GM21825 (cell line): ENCODE measurements at regions not wholly inside any gene's neighbourhood (a gene's known extent, or its start where the extent isn't known, plus 50 kb on each side); places are given as distances from the start of the nearest gene placed in this dataset.
"Not testable (repeated sequence)": the region's sequence is repeated elsewhere in the genome, so short reads cannot be mapped to it uniquely, and the experiment has no call there.

ENCODE experiments used
- ATAC-seq: cut with Tn5 transposase; IDR thresholded peaks from one replicate; pipeline ENCODE4 v1.9.1; 2021; ENCODE audit warnings: mild to moderate bottlenecking, moderate library complexity; ENCODE audit not compliant: unreplicated experiment

- no peak for ATAC-seq
Measured at GRCh38 chr2:16774980-16775898, 109.6 kb upstream of the CYRIA start.

GRCh38 chr2:16774091-16774490 is 108.5 kb upstream of the CYRIA start:
- ATAC-seq: no peak

DNA sequence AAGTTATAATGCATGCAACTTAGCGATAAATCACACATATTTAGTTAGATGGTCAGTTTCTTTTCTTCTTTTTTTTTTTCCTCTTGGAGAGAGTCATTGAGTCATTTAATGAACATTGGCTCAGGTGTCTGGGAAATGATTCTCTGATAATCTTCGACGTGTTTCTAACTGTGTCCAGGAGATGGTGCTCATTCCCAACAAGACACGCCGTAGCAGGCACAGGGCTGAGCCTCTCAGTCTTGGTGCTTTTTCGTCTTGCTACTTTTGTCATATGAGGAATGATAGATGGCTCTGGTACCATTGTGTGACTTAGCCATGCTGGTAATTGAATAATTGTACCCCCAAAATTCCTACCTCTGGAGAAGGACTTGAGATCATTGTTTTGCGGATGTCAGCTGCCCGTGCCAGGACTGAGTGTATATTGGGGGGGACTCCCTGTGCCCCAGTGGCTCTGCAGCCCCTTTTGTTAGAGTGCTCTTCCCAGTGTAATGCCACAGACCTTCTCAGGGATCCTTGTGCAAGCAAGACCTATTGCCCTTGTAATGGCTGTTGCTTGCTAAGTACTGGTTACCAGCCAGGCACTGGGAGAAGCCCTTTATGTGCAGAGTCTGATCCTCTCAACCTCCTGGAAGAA is 107.6 kb upstream of the CYRIA start:
- ATAC-seq: peak; percentile 59

DNA sequence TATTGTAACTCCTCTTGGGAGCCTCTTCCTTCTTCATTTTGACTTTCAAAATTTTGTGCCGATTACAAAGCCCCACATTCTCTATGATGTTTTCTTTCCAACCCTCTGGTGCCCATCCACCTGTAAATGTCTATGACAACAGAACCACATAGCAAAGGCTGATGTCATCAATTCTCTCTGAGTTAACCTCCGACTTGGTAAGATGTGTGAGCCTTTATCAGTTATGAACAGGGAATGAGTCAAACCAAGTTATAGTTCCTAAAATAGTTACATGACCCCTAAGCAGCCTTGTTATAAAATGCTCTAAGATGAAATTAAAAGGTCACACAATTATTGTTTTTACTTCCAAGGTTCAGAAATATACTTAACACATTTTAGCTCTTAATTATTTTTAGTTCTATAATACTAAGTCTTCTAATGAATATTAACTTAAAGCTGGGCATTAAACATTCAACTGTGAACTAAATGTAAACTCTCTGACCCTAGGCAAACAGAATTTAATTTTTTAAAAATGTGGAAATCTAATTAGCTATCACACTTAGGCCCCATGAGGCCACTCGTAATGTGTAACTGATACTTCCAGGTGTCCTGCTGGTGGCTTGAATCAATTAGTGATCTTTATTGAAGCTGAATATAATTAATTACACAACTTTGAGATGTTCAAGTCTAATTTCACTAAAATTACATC is 102.3 kb upstream of the CYRIA start:
- ATAC-seq: no peak

- ATAC-seq: no peak
Measured at GRCh38 chr2:16765356-16765755, 99.7 kb upstream of the CYRIA start.

DNA sequence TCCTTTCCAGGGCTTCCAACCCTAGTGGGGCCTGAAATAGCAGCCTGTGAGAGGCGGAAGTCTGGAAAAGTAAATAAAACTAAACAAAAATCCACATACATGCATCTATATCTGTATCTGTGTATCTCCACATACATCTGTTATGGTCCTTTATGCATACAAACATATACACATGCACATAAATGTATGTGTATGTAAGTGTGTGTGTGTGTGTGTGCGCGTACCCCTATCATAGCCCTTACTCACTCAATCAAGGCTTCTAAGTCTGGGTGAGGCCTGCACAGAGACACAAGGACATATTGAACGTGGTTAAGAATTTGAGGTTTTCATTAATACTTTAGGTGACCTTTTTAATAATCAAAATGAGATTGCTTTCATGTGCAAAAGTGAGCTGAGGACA is 98.9 kb upstream of the CYRIA start:
- ATAC-seq: no peak

DNA sequence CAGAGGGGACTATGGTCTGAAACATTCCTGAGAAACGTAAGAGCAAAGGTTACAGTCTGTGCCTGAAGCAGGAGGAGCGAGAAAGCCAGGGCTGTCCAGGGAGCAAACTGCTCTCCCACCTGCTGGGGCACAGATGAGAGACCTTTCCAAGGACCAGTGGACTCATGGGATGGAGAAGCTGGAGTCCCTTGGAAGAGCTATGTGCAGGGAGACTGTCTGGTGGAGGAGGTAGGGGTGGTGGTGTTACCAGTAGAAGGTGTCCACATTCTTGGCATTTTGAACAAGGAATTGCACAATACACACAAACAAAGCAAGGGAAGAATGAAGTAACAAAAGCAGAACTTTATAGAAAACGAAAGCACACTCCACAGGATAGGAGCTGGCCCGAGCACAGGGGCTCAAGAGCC is 97.9 kb upstream of the CYRIA start:
- ATAC-seq: no peak

GRCh38 chr2:16763056-16763455 is 97.4 kb upstream of the CYRIA start:
- ATAC-seq: no peak

DNA sequence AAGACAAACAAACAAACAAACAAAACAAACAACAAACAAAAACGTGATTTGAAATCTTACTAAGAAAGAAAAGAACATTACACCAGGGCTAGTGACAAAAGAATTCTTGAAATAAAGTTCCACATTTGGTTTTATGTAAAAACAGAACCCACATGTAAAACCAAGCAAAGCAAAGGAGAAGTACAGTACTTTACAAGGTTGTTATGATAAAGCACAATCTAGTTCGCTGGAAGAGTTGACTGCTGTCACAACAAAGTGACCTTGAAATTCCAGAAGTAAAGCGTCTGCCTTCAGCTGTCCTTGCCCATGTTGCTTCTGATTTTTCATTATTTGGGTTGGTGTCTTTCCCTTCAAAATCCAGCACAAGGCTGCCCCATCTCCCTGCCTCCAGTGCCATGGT is 94.8 kb upstream of the CYRIA start:
- no peak for ATAC-seq

- ATAC-seq: peak; percentile 84
Measured at GRCh38 chr2:16756831-16757644, 91.4 kb upstream of the CYRIA start.

DNA sequence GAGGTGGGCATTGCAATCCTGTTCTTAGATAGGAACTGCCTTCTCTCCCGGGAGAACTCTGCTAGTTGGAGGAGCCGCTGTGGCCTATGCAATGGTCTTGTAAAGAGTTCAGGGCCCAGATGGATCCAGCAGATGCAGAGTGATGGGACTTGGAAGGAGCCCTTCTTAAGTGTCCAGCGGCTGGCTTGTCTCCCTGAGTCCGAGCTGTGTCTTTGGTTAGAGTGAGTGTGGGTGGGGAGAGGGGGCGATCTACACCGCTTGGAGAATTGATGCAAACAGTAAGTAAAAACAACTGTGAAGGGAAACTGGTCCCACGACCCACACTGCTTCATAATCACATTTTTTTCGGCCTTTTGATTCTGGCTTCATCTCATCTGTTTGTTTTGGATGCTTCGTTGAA is 89.8 kb upstream of the CYRIA start:
- no peak for ATAC-seq

- not testable (repeated sequence) for ATAC-seq
Measured at GRCh38 chr2:16753025-16753424, 87.4 kb upstream of the CYRIA start.

- ATAC-seq: not testable (repeated sequence)
Measured at GRCh38 chr2:16750925-16751214, 85.2 kb upstream of the CYRIA start.

DNA sequence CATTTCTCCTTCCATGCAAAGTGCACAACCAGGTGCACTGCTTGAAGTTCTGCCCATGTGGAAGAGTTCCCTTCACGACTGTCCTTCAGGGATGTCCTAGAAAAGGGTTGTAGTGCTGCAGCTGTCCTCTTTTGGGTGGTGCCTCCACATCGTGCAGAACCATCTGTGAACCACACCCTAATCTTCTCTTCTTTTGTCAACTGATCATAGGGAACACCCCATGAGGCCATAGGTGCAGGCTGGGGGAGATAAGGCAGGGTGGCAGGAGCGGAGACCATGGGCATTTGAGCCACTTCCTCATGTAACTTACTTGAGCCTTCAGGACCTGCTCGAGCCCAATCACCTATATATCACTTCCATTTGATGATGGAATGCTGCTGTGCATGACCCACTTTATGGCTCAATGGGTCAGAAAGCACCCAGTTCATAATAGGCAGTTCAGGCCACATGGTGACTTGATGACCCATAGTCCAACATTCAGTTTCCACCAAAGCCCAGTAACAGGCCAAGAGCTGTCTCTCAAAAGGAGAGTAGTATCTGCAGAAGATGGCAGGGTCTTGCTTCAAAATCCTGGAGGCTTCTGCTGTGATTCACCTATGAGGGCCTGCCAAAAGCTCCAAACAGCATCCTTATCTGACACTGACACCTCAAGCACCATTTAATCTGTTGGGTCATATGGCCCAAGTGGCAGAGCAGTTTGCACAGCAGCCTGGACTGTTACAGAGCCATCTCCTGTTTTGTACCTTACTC is 84.7 kb upstream of the CYRIA start:
- ATAC-seq: no peak

DNA sequence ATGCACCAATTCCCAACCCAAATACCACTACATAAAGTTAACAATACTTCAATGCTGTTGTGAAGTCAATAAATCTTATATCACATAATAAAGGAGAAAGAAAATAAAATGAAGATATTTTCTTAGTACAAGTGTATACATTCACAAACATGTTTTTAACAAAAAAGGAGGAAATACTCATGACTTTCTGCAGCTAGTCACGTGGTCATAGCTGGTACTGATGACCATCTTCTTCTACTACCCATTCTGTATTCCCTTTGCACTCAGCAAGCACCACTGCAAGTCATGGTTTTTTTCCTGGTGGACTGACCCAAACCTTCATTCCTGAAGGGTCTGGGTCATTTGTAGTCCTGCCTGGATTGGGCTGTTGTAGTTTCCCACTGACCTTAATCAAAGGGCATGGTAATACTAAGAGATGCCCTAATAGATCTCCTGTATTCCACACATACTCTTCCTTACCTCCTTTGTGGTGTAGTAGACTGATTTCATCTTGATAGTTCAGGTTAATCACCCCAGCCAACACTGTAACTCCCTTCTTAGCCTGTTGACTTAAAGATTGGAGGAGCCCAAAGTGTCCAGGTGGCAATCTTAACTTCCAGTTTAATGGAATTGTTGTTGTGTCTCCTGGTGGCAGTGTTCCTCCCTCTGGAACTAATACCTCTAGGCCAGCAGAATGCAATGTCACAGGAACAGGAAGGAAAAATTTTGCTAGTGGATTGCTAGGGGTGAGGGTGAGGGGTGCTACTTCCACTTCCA is 83.1 kb upstream of the CYRIA start:
- not testable (repeated sequence) for ATAC-seq

DNA sequence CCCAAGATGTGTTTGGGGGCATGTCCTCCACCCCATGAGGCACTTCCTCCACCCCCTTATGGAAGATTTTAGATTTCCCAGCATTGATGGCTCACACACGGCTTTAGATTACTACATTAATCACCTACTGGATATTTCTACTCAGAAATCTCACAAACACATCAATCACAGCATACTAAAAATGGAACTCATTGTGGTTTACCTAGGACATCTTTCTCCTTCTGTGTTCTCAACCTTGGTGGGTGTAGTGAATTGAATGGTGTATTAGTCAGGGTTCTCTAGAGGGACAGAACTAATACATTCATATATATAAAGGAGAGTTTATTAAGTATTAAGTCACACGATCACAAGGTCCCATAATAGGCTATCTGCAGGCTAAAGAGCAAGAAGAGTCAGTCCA is 82.1 kb upstream of the CYRIA start:
- no peak for ATAC-seq

GRCh38 chr2:16747257-16747656 is 81.6 kb upstream of the CYRIA start:
- no peak for ATAC-seq

DNA sequence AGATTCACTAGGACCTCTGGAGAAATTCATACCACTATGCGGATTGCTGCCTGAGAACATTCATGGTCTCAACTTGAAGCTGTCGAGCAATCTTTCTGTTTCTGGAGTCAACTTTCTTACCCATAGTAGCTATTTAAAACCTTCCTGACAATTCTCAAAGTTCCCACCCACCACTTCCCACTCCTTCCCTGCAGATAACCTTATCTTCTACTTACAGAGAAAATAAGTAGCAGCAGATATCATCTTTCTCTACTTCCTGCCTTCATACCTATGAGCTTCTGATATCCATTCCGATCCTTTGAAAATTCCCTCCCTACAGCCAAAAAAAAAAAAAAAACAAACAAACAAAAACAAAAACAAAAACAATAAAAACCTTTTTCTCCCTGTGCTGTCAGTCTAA is 81.2 kb upstream of the CYRIA start:
- no peak for ATAC-seq

- ATAC-seq: no peak
Measured at GRCh38 chr2:16746329-16746728, 80.7 kb upstream of the CYRIA start.

DNA sequence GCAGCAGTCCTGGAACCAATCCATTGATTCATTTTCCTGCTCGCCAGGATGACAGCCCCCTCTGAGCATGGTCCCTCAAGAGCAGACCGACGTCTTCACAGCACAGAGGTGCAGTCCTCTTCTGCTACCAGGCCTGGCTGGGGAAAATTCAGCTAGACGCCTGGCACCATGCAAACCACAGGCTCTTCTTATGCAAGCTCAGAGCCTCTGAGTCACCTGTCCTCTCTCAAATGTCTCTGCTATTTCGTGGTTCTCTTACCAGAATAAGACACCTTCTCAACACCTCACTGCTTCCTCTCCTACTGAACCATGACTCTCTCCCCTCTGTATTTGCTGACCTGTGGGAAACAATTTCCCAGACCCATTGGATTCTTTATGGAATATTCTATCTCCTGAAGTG is 79.8 kb upstream of the CYRIA start:
- no peak for ATAC-seq
